KG1 (cell line): ENCODE measurements at regions not wholly inside any gene's neighbourhood (a gene's known extent, or its start where the extent isn't known, plus 50 kb on each side); places are given as distances from the start of the nearest gene placed in this dataset.
A peak's percentile ranks its signal among the peaks of the same experiment; 100 is the strongest.
"Not testable (repeated sequence)": the region's sequence is repeated elsewhere in the genome, so short reads cannot be mapped to it uniquely, and the experiment has no call there.

ENCODE experiments used
- DNase-seq: peaks from one replicate; lab custom pipeline; 2025; lab: John Stamatoyannopoulos, UW

DNA sequence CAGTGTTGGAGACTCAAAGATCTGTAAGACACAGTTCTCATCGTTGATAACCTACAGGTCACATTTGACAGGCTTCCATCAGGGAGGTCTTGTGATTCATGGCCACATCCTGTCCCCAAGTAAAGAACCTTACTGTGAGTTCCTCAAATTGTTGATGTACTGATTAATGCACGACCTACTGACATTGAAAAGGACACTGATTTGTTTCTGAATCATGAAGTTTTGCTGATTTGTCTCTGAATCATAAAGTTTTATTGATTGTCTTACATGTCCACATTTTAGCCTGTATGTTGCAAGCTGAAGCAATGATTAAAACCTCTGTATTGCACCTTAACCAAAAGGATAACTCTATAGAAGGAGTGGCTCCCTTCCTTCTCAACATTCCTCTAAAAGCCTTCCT lies 476.3 kb upstream of the RUNX1 start:
- no peak for DNase-seq

DNA sequence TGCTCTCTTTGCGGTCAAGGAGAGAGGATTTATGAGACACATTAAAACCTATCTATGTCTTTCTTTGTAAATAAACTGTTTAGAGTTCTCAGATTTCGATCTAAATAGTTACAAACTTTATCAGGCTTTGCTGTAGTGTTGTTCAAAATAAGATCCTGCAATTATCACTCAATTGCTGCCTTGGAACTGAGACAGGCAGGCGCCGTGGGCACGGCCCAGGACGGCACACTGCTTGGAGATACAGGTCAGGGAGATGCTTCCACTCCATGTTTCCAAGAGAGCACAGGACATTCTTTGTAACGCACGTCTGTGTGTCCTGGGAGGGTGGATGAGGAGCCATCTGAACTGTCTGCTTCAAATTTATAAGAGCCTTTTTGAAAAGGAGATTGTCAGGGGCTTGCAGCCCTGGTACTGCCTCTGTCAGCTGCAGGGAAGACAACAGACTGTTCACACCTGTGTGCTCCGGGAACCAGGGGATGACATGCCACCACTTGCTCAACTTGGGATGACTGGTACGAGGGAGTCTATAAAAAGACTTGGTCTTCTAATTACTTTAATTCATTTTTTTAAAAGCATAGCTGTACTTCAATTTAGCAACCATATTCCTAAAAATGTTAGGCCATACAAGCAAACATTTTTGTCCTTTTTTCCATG lies 472.9 kb upstream of the RUNX1 start:
- no peak for DNase-seq

DNA sequence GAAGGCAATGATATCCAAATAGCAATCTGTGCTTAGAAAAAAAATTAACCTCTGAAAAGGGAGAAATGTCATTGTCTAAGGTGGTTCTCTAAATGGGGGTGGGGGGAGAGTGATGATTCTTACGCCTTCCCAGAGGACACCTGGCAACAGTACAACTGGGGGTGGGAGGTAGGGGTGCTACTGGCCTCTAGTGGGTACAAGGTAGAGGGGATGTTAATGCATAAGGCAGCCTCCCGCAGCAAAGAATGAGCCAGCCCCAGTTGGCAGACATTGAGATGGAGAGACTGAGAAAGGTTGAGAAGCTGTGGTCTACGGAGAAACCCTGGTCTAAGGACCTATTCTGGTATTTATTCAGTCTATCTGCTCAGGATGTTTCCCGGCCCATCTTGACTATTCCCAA lies 472.2 kb upstream of the RUNX1 start:
- DNase-seq, result no peak

DNA sequence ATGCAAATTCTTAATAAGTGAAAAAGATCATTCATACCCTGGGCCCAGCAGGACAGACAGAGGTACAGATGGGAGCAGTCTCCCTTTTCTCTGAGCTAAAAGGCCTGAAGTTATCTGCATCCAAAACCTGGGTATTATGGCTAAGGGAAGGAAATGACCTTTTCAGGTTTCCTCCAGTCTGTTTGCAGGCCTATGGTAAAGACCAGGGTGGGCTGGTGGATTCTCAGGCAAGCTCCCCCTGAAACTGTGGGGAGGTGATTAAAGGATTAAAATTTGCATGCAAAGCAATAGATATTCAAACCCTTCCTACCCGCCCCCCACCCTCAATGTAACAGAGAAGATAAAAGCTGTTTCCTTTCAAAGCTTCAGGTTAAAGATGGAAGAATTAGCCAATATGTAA lies 471.8 kb upstream of the RUNX1 start:
- DNase-seq, result no peak

- no peak for DNase-seq
Observed at GRCh38 chr21:35520302-35520701, 471.2 kb upstream of the RUNX1 start.

DNA sequence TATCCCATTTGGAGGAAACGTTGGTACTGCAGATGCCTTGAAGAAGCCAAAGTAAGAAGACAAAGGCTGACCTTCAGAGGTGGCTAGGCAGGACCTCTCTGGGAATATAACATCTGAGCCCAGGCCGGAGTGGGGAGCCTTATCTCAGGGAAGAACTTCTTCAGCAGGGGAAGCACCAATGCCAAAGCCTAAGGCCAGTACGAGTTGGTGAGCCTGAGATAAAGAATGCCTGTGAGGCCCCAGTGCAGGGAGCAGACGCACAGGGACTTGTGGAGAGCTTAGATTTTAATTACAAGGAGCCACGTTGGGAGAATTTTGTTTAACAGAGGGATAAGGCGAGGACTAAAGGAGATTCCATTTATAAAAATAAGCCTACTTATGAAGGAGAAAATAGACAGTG lies 468.8 kb upstream of the RUNX1 start:
- DNase-seq, result no peak

GRCh38 chr21:35516292-35516691 lies 467.2 kb upstream of the RUNX1 start:
- not testable (repeated sequence) for DNase-seq

DNA sequence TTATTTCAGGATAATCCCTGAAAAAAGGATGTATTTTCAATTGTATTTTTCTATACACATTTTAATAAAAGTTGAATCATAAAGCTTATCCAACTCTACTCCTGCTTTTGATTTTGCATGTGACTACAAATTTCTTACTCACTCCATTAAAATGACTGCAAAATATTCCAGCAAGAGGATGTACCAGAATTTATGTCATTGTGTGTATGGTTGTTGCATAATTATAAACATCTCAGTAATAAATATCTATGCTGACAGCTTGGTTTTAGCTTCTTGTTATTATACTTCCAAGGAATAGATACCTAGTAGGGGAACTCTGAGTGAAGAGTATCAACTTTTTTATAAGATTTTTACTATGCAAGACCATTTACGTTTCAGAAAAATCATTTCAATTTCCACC lies 463.2 kb upstream of the RUNX1 start:
- DNase-seq, result no peak

DNA sequence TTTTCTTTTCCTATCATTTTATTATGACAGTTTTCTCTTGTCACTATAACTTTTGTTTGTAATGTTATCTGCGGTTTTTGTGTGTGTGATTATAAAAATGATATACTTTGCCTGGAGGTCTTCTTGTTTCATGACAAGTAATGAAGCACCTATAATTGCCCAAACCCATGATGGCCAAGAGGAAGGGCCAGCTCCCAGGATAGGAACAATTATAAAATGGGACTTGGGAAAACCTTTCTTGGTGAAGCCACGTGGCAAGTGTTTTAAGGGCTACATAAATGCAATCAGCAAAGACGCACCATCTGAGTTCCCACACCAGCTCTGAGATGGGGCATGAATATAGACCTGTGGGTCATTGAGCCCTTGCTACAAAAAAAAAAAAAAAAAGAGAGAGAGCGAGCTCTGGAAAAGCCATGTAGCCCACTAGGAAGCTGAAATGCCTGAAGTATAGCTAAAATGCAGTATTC lies 462.6 kb upstream of the RUNX1 start:
- DNase-seq, result no peak

DNA sequence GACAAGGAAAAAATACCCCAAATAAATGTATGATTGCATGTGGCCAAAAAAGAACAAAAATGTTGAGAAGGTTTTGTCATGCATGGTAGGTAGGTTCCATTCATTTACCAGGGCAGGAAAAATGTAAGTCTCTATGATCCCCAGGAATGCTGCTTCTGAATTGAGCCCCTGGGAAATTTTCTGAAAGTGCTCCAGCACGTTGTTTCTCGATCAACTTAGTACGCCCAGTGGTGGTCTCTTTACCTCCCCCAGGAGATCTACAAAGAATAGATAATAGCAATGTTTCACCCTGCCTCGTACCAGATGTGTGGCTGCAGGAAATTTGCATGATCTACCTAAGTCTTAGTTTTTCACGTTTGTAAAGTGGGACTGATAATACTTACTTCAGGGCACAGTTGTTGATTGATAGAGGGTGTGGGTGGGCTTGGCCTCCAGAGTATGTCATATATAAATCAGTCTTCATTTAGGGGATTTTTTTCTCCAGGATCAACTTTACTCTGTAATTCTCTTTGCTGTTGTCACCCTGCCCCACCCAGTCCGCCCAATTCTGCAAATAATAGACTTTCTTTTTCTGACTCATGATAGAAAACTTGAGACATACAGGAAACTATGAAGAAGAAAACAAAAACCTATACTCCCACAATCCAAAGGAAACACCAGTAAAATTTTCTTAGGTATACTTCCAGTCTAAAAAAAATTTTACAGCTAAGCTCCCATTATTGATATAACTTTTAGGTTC lies 462.0 kb upstream of the RUNX1 start:
- DNase-seq, result no peak

- no peak for DNase-seq
Observed at GRCh38 chr21:35510294-35510693, 461.2 kb upstream of the RUNX1 start.

DNA sequence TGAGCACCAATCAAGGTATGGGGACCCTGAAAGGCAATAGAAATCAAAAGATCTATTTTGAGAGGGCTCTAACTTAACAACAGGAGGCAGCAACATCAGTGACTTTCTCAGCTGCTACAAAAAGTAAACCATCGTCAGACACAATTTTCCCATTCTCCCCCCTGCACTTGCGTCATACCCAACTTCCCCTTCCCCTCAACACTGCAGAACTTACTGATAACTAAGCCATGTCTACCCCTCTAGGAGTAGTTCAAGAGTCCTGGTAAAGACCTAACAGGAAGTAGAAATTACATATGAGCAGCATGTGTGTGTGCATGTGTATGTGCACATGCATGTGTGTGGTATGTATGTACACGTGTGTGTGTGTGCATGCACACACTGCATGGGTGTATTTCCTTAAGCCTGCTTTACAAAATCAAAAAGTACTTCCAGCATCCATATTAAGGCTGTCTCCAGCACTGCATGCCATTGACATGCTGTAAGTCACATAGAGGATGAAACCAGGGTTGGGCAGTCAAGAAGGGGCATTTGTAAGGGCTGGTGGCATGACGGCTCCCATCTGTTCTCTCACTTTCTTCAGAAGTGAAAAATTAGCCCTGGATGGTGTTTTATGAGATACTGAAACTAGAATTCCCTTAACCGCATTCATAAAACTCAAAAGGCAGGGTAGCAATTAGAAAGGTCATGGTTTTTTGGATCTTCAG lies 460.1 kb upstream of the RUNX1 start:
- DNase-seq, result peak; percentile 34

- DNase-seq, result peak; percentile 72
Observed at GRCh38 chr21:35508139-35508888, 459.2 kb upstream of the RUNX1 start.

DNA sequence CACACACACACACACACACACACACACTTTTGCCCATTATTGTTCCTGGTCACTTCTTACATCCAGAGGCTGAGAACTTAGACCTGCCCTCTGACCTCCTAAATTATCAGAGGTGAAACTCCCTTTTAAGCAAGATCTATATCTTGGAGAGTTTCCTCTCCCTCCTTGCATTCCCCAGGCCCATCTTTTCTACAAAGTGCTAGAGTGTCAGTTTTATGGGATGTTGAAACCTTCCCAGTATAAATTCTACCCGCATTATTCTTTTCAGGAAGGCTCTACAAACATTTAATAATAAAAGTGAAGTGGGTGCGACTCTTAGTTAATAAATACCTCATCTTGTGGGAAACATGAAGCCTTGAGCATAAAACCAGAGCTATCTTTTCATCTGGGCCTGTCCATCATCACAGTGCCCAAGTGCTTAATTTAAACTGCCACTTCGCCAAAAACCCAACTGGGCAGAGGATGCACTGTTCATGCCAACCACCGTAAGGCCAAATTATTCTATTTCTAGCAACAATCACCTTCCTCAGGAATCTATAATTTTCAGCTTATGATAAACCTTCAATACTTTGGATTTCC lies 458.2 kb upstream of the RUNX1 start:
- no peak for DNase-seq

DNA sequence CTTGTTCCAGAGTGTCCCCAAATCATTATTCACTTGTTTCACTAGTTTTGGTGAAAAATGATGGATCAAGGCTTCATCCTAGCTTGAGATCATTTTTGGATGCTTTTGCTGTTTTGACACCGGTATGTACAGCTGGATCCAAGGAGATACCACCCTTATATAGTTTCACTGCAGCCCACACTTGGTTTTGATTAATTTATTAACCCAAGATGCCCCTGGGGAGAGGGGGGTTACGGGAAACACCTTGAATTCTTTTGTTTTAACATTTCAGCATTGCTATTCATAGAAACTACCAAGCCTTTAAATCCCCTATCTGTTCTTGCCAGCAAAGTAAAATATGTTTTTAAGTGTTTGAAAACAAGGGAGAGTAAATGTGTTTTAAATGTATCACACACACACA lies 457.7 kb upstream of the RUNX1 start:
- no peak for DNase-seq

DNA sequence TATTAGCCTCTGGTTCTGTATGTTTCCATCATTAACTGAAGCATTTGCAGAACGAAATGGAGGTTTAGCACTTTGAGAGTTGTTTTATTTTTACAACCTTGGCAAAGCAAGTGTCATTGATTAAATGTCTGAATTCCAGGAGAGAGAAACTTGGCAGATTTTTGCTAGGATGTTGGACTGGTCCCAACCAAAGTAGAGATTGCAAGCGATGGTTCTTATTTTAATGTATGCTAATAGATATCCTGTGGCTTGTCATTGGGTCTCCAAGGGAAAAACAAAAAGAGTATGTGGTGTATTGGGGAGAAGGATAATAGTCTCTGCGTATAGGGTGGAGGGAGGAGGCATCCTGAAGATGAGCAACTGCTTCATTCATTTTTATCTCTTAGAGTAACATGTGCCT lies 457.2 kb upstream of the RUNX1 start:
- no peak for DNase-seq

- no peak for DNase-seq
Observed at GRCh38 chr21:35504951-35505466, 455.9 kb upstream of the RUNX1 start.

- no peak for DNase-seq
Observed at GRCh38 chr21:35504277-35504676, 455.2 kb upstream of the RUNX1 start.

- no peak for DNase-seq
Observed at GRCh38 chr21:35503671-35504070, 454.6 kb upstream of the RUNX1 start.

GRCh38 chr21:35502821-35503220 lies 453.7 kb upstream of the RUNX1 start:
- no peak for DNase-seq

DNA sequence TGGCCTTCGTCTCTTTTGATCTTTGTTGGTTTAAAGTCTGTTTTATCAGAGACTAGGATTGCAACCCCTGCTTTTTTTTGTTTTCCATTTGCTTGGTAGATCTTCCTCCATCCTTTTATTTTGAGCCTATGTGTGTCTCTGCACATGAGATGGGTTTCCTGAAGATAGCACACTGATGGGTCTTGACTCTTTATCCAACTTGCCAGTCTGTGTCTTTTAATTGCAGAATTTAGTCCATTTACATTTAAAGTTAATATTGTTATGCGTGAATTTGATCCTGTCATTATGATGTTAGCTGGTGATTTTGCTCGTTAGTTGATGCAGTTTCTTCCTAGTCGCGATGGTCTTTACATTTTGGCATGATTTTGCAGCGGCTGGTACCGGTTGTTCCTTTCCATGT lies 448.4 kb upstream of the RUNX1 start:
- not testable (repeated sequence) for DNase-seq
